ENCODE measurements at regions not wholly inside any gene's neighbourhood (a gene's known extent, or its start where the extent isn't known, plus 50 kb on each side); places are given as distances from the start of the nearest gene placed in this dataset.

GRCh38 chr6:88520017-88520338 lies 353.8 kb upstream of the CNR1 start (continued):
- TF ChIP-seq ISL2 (CRISPR knock-in tag; IDR thresholded peaks at IDR 0.05) = no peak

GRCh38 chr6:88519301-88520016 lies 353.3 kb upstream of the CNR1 start:
- H4K20me1 ChIP-seq (ENCODE audit: insufficient read depth, low read length) = no peaks in the 10 kb centered on the region
- no peak for ATAC-seq
- no peak overlapping the region for H2AFZ ChIP-seq (ENCODE audit: low read length)
- CTCF ChIA-PET (ENCODE audit: low intra/inter-chr PET ratio, low total read pairs) = no interaction called here
- no TSS peak for BruUV-seq (replicated peaks)
- POLR2A ChIA-PET = no interaction called here
- no peaks in the 10 kb centered on the region for H3K36me3 ChIP-seq (replicated peaks in 1 of 2; ENCODE audit: control insufficient read depth in 1 of 2, insufficient read depth in 2 of 2, low read length in 2 of 2)
- intact Hi-C loops (cut with micrococcal nuclease; ENCODE audit: unreplicated experiment) (no loop called here), in situ Hi-C loops (cut with HindIII; ENCODE audit: extremely low pct_ligation_motif_present, low pct_unique_long_range_greater_than_20kb) (no loop called here)
- H3K9ac ChIP-seq (ENCODE audit: insufficient read depth, low read depth, low read length) = no peak overlapping the region
- no peak for FAIRE-seq
- no peaks in the 10 kb centered on the region for H3K9me3 ChIP-seq (ENCODE audit: low read length)
- no peak overlapping the region for H3K4me3 ChIP-seq (replicated peaks in 1 of 3; ENCODE audit: insufficient read depth in 1 of 3, low read depth in 2 of 3, low read length in 3 of 3)
- no peaks in the 10 kb centered on the region for H3K79me2 ChIP-seq (ENCODE audit: insufficient read depth, low read length)
- no peak for DNase-seq (ENCODE audit: low spot score)
- no peak overlapping the region for H3K4me2 ChIP-seq (ENCODE audit: low read depth, low read length)
- WGBS (ENCODE audit: low lambda C conversion rate) = 25% methylated on average over 8 of the region's 10 CpGs
- H3K4me1 ChIP-seq (ENCODE audit: insufficient read depth, low read length) = no peaks in the 10 kb centered on the region
- no peak overlapping the region for H3K27ac ChIP-seq (ENCODE audit: extremely low read length, insufficient read depth, low read length)
- no peaks in the 10 kb centered on the region for H3K27me3 ChIP-seq (ENCODE audit: control insufficient read depth in 1 of 2, insufficient read depth in 2 of 2, low read length in 2 of 2)
- no peak for TF ChIP-seq ZNF362 (CRISPR knock-in tag; IDR thresholded peaks at IDR 0.05; ENCODE audit: borderline replicate concordance)
- TF ChIP-seq PAWR (CRISPR knock-in tag; IDR thresholded peaks at IDR 0.05; ENCODE audit: borderline replicate concordance) = no peak
- TF ChIP-seq ZNF530 (CRISPR knock-in tag; IDR thresholded peaks at IDR 0.05; ENCODE audit: low read depth) = no peak
- TF ChIP-seq RELA (CRISPR knock-in tag; IDR thresholded peaks at IDR 0.05) = no peak
- TF ChIP-seq SMAD3 (CRISPR knock-in tag; IDR thresholded peaks at IDR 0.05) = no peak
- no peak for TF ChIP-seq POLR2AphosphoS2 (IDR thresholded peaks at IDR 0.05; ENCODE audit: low read depth, low read length)
- TF ChIP-seq ZNF121 (CRISPR knock-in tag; IDR thresholded peaks at IDR 0.05) = no peak
- no peak for TF ChIP-seq MIER2 (CRISPR knock-in tag; IDR thresholded peaks at IDR 0.05)
- TF ChIP-seq ESRRA (CRISPR knock-in tag; IDR thresholded peaks at IDR 0.05; ENCODE audit: low read depth) = no peak
- TF ChIP-seq ZNF816 (CRISPR knock-in tag; IDR thresholded peaks at IDR 0.05; ENCODE audit: borderline replicate concordance) = no peak
- no peak for TF ChIP-seq SIX4 (CRISPR knock-in tag; IDR thresholded peaks at IDR 0.05)
- TF ChIP-seq RFX5 (IDR thresholded peaks at IDR 0.05; ENCODE audit: low read depth, low read length) = no peak
- TF ChIP-seq CBX1 (IDR thresholded peaks at IDR 0.05; ENCODE audit: low read depth) = no peak
- TF ChIP-seq PRPF4 (IDR thresholded peaks at IDR 0.05; ENCODE audit: low read depth, low read length, poor library complexity, severe bottlenecking) = no peak
- TF ChIP-seq HBP1 (CRISPR knock-in tag; IDR thresholded peaks at IDR 0.05; ENCODE audit: low read depth) = no peak
- no peak for TF ChIP-seq JUN (CRISPR knock-in tag; IDR thresholded peaks at IDR 0.05)
- no peak for TF ChIP-seq GRHL1 (CRISPR knock-in tag; conservative IDR thresholded peaks at IDR 0.05)
